ENCODE measurements at regions not wholly inside any gene's neighbourhood (a gene's known extent, or its start where the extent isn't known, plus 50 kb on each side); places are given as distances from the start of the nearest gene placed in this dataset.

GRCh38 chr15:95327183-95327525 is 1003.3 kb upstream of the NR2F2 start:
- no peak for DNase-seq (ENCODE audit: low spot score)

DNA sequence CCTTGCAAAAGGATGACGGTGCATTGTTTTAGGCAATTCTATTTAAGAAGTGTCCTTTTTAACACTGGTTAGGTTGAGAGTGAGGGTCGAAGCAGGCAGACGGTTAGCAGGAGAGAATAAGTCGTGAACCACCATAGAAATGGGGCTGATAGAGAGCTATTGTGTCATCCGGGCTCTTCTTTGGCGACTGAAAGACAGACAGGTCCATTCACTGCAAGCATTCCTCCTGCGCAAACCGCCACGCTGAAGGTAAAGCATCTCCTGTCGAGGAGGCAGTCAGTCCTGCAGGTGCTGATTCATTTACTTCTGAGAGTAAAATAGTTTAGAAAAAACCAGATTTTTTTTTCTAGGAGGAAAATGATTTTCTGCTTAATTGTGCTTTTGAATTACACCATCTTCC is 1002.8 kb upstream of the NR2F2 start:
- no peak for DNase-seq (ENCODE audit: low spot score)

- DNase-seq (ENCODE audit: low spot score) = no peak
Observed at GRCh38 chr15:95328559-95328958, 1001.9 kb upstream of the NR2F2 start.

DNA sequence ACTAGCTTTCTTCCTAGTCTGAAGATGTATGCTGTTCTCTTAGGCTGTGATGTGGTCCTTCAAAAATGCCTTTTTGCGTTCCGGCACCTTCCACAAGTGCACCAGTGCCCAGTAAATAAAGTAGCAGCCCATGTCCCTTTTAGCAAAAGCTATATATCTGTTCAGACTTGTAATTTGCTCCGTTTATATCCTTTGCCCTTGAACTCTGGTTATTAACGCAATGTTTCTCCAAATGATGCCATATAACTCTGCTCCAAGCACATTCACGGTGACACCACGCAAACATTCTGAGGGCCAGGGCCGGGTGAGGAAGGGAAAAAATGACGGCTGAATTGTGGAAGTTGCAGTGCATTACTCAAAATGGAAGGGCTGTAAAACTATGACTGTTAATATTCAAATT is 1001.1 kb upstream of the NR2F2 start:
- no peak for DNase-seq (ENCODE audit: low spot score)

- no peak for DNase-seq (ENCODE audit: low spot score)
Observed at GRCh38 chr15:95341686-95342085, 988.8 kb upstream of the NR2F2 start.

GRCh38 chr15:95345867-95346266 is 984.6 kb upstream of the NR2F2 start:
- DNase-seq (ENCODE audit: low spot score) = no peak

GRCh38 chr15:95346721-95347475 is 983.6 kb upstream of the NR2F2 start:
- DNase-seq (ENCODE audit: low spot score) = no peak

DNA sequence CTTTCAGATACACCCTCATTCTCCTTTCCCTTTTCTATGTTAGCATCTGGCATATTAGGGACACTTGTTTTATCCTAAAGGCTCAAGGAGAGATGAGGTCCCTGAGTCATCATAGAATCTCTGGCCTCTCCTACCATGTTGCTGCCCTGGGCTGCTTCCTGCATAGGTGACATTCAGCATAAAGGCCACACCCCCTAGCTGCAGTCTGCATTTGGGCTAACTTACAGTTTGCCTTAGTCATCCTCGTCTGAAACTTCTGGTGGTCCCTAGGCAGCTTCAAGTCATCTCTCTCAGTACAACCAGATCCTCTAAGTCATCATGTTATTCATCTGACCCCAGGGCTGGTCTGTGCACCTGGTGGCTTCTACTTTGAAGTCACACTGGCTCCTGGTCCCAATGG is 982.7 kb upstream of the NR2F2 start:
- no peak for DNase-seq (ENCODE audit: low spot score)

GRCh38 chr15:95350908-95351307 is 979.6 kb upstream of the NR2F2 start:
- DNase-seq (ENCODE audit: low spot score) = no peak

DNA sequence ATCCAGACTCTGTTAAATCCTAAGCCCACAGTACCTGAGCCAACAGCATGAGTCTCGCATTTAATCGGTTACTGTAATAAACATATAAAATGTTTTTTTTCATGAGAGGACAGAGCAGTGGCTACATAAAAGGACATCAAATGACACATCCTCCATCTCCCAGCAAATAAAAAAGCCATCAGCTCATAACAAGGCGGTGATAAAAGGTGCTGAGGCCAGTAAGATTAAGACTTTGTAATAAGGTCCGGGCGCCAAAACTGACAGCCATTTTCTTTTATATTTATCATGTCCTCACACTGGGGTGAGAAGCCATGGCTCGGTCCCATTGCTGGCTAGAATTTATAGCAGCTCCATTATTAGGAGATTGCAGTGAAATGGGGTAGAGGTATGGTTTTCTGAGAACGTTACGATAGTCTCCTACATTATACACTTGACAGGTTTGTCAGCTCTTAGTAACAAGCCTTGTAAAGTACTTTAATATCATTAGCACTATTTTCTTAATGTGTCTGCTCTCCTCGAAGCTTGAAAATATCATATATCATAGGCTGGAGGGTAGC is 977.8 kb upstream of the NR2F2 start:
- no peak for DNase-seq (ENCODE audit: low spot score)

DNA sequence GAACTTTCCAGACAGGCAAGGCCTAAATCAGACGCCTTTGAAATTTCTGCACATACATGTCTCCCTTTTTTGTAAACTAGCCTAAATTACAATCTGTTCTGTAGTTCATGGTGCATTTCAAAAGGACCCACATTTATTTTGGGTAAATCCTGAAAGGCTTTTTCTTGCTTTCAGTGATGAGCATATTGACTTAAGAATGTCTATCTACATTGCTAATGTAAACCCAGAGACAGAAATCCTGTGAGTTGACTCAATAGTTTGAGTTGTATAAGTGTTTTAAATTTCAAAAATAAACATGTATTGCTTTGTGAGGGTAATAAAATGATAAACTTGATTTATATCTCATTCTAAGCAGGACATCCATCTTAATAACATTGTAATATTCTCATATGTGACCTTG is 977.0 kb upstream of the NR2F2 start:
- DNase-seq (ENCODE audit: low spot score) = no peak

- DNase-seq (ENCODE audit: low spot score) = no peak
Observed at GRCh38 chr15:95359966-95360365, 970.5 kb upstream of the NR2F2 start.

- DNase-seq (ENCODE audit: low spot score) = no peak
Observed at GRCh38 chr15:95362306-95362705, 968.2 kb upstream of the NR2F2 start.

DNA sequence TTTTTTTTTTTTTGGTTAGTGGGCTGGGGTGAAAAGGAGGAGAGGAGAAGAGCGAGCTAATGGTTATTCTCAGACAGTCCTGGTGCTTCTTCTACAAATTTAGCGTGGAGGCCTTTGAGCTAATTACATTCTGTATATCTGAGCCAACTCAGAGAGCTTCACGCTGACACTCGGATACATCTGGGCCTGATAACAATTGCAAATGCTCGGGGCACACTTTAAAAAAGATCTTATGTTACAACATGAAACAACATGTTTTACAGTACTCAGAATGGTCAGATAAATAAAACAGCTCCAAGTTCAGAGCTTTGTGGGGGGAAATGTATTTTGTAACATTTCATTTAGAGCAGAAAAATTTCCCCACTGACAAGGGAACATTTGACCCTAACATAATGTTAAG is 966.9 kb upstream of the NR2F2 start:
- DNase-seq (ENCODE audit: low spot score) = no peak

DNA sequence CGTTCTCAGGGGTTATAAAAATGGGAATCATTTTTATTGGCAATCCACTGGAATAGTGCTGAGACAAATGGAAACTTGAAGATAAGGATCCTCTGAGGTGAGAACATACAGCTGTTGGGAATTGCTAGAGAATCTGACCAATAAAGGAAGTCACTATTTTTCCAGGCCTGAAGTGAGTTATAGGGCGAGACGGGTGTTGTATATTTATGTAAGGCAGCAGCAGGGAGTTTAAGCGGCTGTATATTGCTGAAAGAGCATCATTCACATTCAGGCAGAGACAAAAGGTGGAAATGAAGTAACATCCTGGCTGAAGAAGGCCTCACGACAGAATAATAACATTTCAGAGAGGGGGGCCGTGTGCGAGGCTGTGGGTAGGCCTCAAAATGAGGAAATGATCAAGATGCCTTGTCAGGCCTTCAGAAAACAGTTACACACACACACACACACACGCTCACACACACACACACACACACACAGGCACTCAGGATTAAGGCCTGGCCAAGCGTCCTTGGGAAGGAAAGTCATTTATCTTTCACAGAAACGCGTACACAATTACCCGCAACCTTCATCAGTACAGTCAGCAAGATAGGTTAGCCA is 964.9 kb upstream of the NR2F2 start:
- no peak for DNase-seq (ENCODE audit: low spot score)

DNA sequence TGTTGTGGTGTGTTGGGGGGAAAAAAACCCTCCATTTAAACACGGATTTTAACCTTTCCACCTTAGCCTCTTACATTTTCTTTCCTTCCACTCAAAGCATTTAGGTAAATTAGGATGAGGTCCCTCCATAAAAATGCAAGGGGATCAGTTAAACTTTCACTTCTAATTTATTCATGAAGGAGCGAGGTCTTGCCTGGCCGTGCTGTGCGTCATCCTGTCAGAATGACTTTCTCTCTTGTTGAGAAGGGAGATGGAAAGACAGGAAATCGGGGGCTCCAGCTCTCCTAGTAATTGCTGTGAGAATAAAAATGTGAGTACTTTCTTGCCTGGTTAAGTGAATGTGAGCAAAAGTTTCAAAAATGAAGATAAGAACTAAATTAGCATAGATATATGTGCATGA is 962.3 kb upstream of the NR2F2 start:
- no peak for DNase-seq (ENCODE audit: low spot score)

GRCh38 chr15:95368755-95369601 is 961.5 kb upstream of the NR2F2 start:
- no peak for DNase-seq (ENCODE audit: low spot score)

- no peak for DNase-seq (ENCODE audit: low spot score)
Observed at GRCh38 chr15:95370291-95370690, 960.2 kb upstream of the NR2F2 start.

GRCh38 chr15:95371664-95372063 is 958.8 kb upstream of the NR2F2 start:
- no peak for DNase-seq (ENCODE audit: low spot score)

DNA sequence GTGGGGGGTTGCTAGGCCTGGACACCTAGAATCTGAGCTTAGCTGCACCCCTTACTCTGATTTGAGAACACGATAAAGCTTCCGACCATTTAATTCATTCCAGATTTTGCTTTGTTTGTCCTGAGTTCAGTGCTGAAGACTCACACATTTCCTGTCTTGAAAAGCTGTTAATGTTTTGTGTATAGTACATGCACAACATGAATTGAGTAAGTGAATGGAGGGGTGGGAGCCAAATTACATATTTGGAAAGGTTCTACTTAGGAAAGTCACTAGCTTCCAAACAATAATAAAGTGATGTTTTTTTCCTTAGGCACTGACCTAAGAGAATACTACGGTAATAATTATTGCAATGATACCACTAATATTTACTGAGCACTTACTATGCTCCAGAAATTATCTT is 955.2 kb upstream of the NR2F2 start:
- no peak for DNase-seq (ENCODE audit: low spot score)

DNA sequence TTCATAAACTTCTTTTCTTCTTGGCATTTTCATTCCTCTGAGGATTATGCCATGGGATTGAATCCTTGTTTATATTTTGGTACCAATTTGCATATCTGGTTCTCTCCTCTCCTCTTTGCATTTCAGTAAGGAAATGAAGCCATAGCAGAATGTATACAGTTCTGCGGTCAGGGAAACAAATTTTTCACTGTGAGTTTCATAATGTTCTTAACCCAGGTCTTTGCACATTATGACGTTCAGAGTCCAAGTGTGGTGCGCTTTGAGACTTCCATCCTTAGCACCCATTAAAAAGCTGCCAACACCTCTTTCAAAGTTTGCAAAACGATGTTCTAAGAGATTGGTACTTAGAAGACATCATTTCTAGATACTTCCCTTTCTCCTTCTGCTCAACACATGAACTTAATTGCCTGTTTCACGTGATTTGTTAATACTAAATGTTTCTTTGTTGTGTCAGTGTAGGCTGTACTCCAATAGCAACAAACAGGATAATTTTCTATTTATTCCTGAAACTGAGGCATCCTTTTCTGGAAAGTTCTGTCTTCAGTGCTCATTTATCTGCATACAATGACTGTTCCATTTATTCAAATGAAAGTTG is 953.1 kb upstream of the NR2F2 start:
- DNase-seq (ENCODE audit: low spot score) = no peak
